GM21825 (cell line): ENCODE measurements at regions not wholly inside any gene's neighbourhood (a gene's known extent, or its start where the extent isn't known, plus 50 kb on each side); places are given as distances from the start of the nearest gene placed in this dataset.
"Not testable (repeated sequence)": the region's sequence is repeated elsewhere in the genome, so short reads cannot be mapped to it uniquely, and the experiment has no call there.

Source experiments
- ATAC-seq: cut with Tn5 transposase; IDR thresholded peaks from one replicate; pipeline ENCODE4 v1.9.1; 2021; ENCODE audit warnings: mild to moderate bottlenecking, moderate library complexity; ENCODE audit not compliant: unreplicated experiment

DNA sequence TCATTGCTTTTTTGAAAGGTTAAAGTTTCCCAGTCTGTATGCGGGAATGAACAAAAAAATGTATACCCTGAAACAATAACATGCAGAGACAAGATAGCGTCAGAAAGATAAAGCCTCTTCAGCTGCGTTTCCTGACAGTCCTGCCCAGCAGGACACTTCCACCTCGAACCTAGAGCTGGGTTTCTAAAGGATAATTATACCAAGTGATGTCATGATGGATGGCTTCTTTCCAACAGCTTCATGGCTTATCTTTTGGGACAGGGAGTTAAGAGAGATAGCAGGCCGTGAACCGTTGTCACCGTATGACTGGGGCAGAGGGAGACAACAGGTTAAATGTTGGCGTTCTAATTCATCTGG lies 267.6 kb upstream of the SGK1 start:
- no peak for ATAC-seq

DNA sequence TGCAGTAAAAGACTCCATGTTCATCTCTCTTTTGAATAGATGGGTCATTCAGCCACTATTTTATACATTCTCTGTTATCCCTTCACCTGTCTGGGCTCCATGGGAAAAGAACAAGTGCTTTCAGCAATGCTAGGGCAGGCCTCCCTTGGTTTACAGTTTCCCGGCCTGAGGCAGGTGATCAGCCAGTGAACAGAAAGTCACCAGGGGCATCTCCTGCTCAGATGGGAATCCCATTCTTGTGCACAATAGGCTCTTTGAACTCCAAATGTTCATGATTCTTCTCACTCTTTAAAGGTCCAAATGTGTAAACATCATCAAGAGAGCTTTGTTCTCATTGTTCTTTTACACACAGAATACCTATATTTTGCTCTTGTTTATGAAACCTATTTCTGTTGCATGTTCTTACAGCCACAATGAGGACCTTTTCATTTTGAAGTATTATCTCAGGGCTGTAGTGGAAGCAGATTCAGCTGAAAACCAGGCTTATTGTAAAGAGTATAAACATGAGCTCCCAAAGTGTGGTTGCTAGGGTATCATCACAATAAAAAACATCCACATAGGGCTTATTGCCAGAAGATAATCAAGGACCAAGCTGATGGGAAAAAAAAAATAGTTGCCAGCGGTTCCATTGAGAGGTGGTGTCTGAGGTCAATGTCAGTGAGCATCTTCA lies 267.1 kb upstream of the SGK1 start:
- no peak for ATAC-seq

DNA sequence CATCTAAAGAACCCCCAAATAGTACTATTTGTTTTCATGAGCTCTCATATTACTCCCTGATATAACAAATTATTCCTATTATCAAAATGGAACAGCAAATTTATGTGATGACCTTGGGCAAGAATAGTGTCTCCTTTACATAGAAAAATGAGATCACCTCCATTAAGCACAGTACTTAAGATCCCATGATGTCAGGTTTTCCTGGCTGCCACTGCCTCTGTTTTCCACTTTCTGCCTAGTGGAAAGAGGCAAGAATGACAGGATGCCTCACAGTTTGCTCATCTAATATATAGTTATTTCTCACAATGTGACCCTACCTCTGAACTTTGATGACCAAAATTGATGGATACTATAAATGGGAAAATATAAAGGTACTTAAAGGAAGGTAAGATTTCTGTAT lies 260.1 kb upstream of the SGK1 start:
- no peak for ATAC-seq

DNA sequence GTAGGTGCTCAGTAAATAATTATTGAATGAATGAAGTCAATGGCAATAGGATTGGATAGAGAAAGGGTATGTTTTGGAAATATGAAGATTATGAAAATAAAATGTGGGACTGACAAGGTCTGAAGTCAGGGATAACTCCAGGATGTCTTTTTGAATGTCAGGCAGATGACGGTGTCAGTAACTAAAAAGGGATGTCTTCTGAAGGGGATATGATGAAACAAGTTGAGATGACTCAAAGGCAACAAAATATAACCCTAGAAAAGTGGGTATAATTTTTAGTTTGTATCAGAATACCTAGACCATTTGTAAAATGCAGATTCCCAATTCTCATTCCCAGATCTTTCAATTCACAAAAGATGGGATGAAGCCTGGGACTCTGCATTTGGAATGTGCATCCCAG lies 257.3 kb upstream of the SGK1 start:
- ATAC-seq, result no peak

DNA sequence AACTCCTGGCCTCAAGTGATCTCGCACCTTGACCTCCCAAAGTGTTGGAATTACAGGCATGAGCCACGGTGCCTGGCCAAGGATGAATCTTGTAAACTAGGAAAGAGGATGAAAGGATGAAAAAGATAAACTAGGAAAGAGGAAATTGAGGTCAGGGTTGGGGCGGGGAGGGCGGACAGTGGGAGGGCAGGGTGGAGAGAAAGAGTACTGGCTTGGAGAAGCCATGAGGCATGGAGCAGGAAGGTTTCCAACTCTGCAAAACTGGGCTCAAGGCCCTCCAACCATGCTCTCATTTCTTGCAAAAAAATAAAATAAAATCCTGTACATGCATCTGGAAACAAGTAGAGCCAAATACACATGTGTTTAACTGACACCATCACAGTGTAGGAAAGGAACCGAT lies 256.6 kb upstream of the SGK1 start:
- no peak for ATAC-seq

DNA sequence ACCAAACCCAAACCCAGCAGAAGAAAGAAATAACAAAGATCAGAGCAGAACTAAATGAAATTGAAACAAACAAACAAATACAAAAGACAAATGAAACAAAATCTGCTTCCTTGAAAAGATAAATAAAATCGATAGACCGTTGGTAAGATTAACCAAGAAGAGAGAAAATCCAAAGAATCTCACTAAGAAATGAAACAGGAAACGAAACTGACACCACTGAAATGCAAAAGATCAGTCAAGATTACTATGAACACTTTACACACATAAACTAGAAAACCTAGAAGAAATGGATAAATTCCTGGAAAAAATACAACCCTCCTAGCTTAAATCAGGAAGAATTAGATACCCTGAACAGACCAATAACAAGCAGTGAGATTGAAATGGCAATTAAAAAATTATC lies 252.1 kb upstream of the SGK1 start:
- not testable (repeated sequence) for ATAC-seq

DNA sequence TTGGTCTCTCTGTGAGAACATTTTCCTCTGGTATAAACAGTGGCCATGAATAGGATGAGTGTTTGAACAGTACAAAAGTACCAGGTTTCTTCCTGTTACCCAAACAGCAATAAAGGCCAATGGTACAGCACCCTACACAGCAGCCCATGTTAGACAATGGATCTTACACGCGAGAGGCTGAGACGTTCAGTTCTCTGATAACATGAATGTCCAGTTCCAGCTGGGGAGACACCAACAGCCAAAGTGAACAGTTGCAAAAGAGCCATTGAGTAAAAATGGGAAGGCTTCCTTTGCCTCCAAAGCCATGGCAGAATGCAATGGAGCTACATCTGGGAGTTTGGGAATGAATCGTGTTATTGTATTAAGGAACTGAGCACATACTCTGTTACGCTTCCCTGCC lies 246.8 kb upstream of the SGK1 start:
- no peak for ATAC-seq

DNA sequence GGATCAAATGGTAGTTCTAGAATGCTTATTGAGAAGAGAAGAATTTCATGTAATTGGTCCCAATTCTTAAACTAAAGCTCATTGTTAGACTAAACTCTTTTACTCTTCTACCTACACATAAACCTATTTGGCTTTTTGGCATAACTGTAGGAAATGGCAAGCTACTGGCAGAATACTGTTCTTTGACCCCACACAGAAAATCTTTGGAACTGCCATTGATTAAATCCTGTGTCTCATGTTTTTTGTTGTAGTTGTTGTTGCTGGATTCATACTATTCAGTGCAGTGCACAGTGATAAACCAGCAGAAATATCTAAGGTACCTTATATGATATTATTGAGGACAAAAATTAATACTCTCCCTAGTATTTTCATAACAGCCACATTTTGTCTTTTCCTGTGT lies 242.1 kb upstream of the SGK1 start:
- ATAC-seq, result no peak

DNA sequence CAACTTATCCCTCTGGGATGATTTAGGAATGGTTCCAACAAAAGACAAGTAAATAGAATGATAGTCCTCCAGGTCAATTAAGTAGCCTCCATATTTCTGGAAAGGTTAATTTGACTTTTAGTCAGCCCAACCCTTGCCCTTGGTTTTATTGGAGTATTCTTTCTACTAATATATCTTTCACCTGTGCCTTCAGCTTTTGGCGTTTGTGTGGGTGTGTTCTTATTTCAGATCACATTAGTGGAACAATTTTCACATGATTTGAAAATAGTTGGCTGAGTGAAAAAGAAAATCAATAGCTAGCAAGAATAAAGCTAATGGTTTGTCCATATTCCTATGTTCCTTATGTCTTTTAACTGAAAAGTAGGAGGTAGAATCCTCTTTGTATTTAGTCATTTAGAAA lies 239.6 kb upstream of the SGK1 start:
- ATAC-seq, result no peak

DNA sequence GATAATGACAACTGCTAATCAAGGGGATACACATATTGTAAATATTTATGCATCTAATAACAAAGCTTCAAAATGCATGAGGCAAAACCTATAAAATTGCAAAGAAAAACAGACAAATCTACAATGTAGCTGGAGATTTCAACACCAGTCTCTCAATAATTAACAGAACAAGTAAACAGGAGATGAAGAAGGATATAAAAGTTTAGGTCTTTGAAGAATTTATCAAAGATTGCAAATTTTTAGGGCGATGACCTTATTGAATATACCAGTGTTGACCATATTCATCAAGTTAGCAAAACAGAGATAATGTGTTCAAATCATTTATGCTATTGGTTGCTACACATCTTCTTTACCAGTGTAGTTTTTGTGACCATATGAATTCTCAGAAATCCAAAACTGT lies 237.8 kb upstream of the SGK1 start:
- ATAC-seq, result no peak

DNA sequence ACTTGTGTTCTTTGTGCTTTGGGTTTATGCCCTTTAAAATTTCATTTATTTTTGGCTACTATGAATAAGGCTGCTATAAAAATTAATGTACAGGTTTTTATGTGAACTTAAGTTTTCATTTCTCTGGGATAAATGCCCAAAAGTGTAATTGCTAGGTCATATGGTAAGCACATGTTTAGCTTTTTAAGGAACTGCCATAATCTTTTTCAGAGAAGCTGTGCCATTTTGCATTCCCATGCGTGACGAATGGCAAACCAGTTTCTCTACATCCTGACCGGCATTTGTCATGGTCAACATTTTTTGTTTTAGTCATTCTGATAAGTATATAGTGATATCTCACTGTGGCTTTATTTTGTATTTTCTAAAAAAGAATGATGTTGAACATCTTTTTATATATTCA lies 236.0 kb upstream of the SGK1 start:
- no peak for ATAC-seq

DNA sequence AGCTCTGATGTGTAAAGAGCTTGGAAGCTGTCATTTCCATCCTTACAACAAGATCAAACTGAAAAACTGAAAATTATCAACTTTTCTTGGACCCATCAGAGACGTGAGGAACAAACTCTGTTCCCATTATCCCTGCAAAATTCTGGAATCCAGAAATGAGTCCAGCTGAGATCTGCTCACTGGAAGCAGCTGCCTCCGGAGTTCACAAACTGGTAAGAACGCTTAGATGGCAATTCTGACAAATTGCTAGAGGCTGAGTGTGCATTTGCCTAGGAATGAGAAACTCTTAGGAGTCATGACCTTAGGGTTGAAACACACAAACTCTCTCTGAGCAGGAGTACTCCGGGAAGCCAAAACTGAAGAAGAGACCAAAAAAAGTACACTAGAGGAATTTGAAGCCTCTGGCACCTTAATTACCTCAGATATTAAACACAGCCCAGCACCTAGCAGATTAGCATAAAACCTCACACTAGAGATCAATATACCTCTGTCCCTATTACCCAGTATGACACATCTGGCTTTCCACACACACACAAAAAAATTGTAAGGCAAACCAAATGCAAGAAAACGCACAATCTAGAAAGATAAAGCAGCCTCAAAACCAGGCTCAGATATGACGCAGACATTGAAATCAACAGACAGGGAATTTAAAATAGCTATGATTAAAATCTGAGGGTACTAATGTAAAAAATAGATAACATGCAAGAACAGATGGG lies 233.5 kb upstream of the SGK1 start:
- ATAC-seq, result no peak

DNA sequence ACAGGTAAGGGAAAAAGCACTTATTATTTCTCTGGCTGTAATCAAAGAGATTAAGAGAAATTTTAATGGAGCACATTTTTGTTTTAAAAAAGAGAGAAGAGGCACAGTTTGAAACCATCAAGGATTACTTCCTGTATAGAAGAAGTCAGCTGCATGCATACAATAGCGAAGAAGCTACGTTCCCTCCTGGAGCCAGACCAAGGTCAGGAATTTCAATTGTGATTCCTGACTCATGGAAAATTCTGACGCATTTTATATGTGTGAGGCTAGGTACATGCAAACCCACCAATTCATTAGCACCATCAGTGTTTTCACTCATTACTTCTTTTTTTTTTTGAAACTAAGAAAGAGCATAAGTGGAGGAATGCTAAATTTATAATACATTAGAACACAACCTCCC lies 232.7 kb upstream of the SGK1 start:
- ATAC-seq, result no peak

DNA sequence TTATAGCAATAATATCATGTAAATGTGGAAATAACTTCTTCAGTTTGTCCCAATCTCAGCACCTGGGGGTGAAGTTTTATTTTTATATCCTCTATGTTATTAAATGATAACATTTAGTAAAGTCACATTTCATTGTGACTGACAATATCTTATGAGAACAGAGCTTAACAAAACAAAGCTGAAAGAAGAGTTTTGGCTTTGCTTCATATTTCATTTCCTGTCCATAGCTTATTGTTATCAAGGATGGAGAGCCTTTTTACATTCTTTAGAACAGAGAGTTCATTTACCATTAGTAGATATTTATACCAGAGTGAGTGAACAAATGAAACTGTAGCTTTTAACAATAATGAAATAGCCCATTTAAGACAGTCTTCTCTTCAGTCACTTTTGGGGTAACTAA lies 231.9 kb upstream of the SGK1 start:
- no peak for ATAC-seq

DNA sequence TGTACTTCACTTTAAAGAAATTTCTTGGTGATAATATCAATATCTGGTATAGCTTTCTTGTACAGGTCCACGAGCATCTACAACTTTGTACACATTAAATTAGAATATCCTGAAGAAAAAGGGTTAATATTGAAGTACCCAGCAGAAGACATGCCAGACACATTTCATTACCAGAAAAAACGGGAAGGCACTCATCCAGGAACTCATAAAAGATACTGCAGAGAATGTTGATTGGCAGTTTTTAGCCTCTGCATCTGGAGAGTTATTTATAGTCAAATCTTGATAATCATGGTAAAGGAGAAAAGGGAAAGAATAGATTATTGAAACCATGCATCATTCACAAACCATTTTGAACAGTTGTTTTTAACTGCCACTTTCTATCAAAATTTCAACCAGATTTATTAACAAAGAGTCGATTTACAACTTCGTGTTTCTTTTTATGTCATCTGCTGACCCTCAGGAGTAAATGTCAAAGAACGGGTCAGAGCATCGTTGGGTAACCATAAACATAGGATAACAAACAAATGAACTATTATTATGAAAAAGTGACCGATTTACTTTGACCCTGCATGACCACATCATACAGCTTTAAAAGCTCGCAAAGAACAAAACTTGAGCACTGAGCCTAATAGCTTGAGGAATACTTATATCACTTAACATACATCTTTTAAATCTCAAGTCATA lies 229.2 kb upstream of the SGK1 start:
- ATAC-seq, result no peak

DNA sequence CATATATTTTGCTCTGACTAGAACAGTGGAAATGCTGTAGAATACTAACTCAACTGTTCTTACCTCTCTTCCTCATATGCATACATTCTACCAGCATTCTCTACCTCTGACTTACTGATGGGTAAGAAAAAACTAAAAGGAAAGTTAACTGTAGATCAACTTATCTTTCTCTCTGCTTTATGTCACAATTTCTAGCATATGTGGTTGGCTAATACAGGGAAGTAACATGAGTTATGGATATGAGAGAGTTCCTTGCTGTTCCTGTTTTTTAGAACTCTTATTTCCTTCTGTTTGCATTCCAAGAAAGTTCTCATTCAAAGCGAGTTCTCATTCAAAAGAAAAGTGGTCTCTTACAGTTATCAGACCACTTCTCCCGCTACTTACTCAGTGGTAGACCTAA lies 226.8 kb upstream of the SGK1 start:
- no peak for ATAC-seq

DNA sequence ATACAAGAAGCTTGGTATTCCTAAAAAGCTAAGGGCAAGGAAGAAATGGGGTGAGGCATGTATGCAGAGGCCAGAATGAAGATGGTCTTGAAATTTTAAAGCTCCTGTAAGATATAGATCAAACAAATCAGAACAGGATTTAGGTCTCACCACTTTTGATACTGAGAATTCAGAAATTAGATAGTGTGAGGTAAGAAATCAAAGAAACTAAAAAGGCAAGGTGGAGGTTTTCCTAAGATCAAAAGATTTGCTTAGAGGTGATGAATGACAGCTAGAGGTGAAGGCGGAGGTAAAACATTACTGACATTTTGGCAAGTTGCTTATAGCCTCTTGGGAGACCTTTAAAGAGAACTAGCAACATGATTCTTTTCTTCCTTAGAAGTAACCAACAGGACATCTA lies 225.2 kb upstream of the SGK1 start:
- no peak for ATAC-seq

DNA sequence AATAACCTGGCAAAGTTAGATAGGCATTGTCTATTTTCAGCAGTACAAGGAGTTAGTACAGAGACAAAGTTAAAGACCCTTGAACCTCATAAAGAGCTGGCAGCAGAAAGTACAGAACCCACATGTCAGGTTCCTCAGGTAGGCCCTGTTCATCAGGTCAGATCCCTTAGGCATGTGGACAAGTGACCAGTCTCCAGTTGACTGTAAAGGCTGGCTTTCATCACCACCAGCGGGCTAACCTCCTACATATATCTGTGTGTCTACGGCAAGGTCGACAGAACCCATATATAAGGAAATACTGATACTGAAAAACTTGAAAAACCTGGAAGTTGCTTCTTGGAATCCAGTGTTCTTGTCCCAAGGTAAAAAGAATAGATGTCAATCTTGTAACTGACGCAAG lies 223.1 kb upstream of the SGK1 start:
- ATAC-seq, result no peak

DNA sequence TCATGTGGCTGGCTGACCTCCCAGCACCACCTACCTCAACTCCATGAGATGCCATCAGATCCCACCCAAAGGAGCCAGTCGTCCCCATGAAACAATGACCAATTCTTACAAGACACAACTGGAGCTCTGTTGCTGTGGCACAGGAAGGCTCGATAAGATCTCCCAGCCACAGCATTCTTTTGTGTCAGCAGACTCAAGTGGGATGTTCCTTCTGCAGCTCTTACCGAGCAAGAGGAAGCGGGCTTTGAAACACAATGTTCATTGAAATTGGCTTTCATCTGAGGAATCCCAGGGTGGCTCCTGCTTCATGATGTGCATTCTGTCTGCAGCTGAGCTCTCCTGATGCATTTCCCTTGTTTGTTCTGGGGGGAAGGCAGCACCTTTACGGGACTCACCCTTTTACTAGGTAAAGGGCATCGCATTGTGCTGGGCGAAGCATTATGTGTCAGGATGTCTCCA lies 222.0 kb upstream of the SGK1 start:
- ATAC-seq, result no peak

DNA sequence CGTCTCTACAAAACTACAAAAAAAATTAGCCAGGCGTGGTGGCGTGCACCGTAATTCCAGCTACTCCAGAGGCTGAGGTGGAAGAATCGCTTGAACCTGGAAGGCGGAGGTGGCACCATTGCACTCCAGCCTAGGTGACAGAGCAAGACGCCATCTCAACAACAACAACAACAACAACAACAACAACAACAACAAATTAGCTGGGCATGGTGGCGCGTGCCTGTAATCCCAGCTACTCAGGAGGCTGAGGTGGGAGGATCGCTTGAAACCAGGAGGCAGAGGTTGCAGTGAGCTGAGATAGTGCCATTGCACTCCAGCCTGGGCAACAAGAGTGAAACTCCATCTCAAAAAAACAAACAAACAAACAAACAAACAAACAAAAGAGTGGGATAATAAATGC lies 219.9 kb upstream of the SGK1 start:
- not testable (repeated sequence) for ATAC-seq

DNA sequence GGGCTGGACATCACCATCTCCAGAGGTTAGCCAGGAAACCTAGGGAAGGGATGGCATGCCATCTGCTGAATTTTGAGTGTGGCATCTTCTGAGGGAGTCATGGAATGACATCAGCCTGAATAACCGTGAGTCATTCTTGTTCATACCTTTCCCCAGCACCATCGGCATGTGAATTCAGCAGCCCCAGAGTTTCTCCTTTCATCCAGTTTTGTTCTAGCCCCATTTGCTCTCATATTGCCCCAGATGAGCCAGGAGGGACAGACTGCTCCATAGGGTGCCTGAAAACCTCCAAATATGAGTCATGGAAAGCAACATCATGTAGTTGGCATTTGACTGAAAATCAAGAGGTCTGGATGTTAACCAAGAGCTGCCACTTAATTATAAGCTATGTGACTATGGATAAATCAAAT lies 219.2 kb upstream of the SGK1 start:
- no peak for ATAC-seq

DNA sequence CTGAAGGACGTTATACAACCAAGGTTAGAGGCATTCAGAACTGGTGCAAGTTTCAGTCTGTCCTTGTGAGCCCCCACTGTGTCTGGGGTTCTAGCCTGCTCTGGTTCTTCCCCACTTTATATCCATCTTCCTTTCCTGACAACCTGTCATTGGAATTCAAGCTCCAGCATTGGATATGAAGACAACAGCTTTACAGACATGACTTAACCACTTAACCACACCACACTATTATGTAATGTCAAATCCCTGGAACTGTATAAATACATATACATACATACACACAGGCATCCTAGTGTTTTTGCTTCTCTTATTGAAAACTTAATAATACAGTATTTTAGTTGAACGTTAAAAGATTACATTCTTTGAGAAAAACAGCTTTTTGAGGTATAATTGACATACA lies 217.9 kb upstream of the SGK1 start:
- no peak for ATAC-seq
